GM12878 (cell line): ENCODE measurements at regions not wholly inside any gene's neighbourhood (a gene's known extent, or its start where the extent isn't known, plus 50 kb on each side); places are given as distances from the start of the nearest gene placed in this dataset.

Experiments
- ATAC-seq: fragments of 200-7000 bp; cut with Tn5 transposase; 3 replicates; pipeline ENCODE4 v1.9.1; 2020; ENCODE audit warnings: mild to moderate bottlenecking, moderate library complexity
- BruUV-seq: library from RNA; stranded (reverse); fragments of 400-500 nt; replicated peaks from 2 replicates; lab custom pipeline; 2021; lab: Mats Ljungman, UMichigan
- CTCF ChIA-PET: fragments of 300-600 bp; sonication (Branson Sonifier 250); formaldehyde crosslinking; extraction: SDS; loops from one replicate; lab custom pipeline; 2021; ENCODE audit warnings: inconsistent platforms; lab: Yijun Ruan, JAX
- POLR2A ChIA-PET: fragments of 350-600 bp; formaldehyde crosslinking; extraction: SDS; loops from one replicate; lab custom pipeline; 2021; ENCODE audit warnings: inconsistent platforms; lab: Charles Lee
- RAD21 ChIA-PET: fragments of 300-600 bp; sonication (Branson Sonifier 250); formaldehyde crosslinking; loops from one replicate; lab custom pipeline; 2023; ENCODE audit warnings: antibody characterized with exemption; ENCODE audit not compliant: unreplicated experiment; lab: Charles Lee
- SMC1A ChIA-PET: fragments of 300-600 bp; sonication (Branson Sonifier 250); formaldehyde crosslinking; loops from one replicate; lab custom pipeline; 2023; ENCODE audit not compliant: unreplicated experiment, uncharacterized antibody; lab: Charles Lee
- DNase-seq: peaks from one replicate; pipeline ENCODE4 v3.0.0-alpha.2; 2011; ENCODE audit warnings: low read depth, low spot score
- FAIRE-seq: peaks from 3 replicates; lab custom pipeline; 2011; peaks lifted over from hg19 to GRCh38; lab: Jason Lieb, UNC
- H2AFZ ChIP-seq: 2 replicates; pipeline ENCODE4 v1.6.0; 2011; ENCODE audit warnings: low read depth, low read length, control low read depth; ENCODE audit not compliant: control insufficient read depth
- H3K27ac ChIP-seq: 2 replicates; pipeline ENCODE4 v1.5.1; 2011; ENCODE audit warnings: control low read depth; ENCODE audit not compliant: control insufficient read depth, insufficient read depth
- H3K27me3 ChIP-seq, 2 experiments: replicated peaks in 1 of 2; 2 replicates each; pipeline versions ENCODE4 v1.6.0 to v1.6.1; 2011; ENCODE audit warnings: low read length in 1 of 2; ENCODE audit not compliant: control insufficient read depth in 2 of 2, insufficient read depth in 2 of 2
- H3K36me3 ChIP-seq, 2 experiments: 2 replicates each; pipeline ENCODE4 v1.5.1; 2011; ENCODE audit warnings: low read length in 1 of 2; ENCODE audit not compliant: control insufficient read depth in 2 of 2, insufficient read depth in 2 of 2
- H3K4me1 ChIP-seq: 2 replicates; pipeline ENCODE4 v1.6.1; 2011; ENCODE audit warnings: mild to moderate bottlenecking, low read length, moderate library complexity, mixed read lengths; ENCODE audit not compliant: control insufficient read depth, insufficient read depth
- H3K4me2 ChIP-seq: 2 replicates; pipeline ENCODE4 v1.6.0; 2011; ENCODE audit warnings: control low read depth; ENCODE audit not compliant: control insufficient read depth, insufficient read depth
- H3K4me3 ChIP-seq: fragments of 200-600 bp; sonication (generic); 2 replicates; pipeline ENCODE4 v1.5.1; 2016
- H3K79me2 ChIP-seq: 2 replicates; pipeline ENCODE4 v1.6.0; 2011; ENCODE audit warnings: low read length; ENCODE audit not compliant: control insufficient read depth, insufficient read depth
- H3K9ac ChIP-seq: 2 replicates; pipeline ENCODE4 v1.8.0; 2011; ENCODE audit warnings: low read length, control low read depth, mixed read lengths; ENCODE audit not compliant: control insufficient read depth, insufficient read depth
- H3K9me3 ChIP-seq: replicated peaks from 3 replicates; pipeline ENCODE4 v1.5.1; 2011; ENCODE audit warnings: mild to moderate bottlenecking, low read length; ENCODE audit not compliant: control insufficient read depth, insufficient read depth
- H4K20me1 ChIP-seq: 2 replicates; pipeline ENCODE4 v1.6.0; 2011; ENCODE audit not compliant: control insufficient read depth, insufficient read depth
- BRCA1 ChIP-seq: IDR thresholded peaks from 2 replicates; pipeline ENCODE4 v1.6.1; 2011; ENCODE audit warnings: low read depth, low read length, improper control_type of control experiment
- CBX3 ChIP-seq: fragments of 200-600 bp; sonication (generic); IDR thresholded peaks from 2 replicates; pipeline ENCODE4 v1.6.1; 2016; ENCODE audit warnings: low read depth, borderline replicate concordance
- CHD2 ChIP-seq: IDR thresholded peaks from 2 replicates; pipeline ENCODE4 v1.6.1; 2011; ENCODE audit warnings: low read depth, low read length, improper control_type of control experiment, borderline replicate concordance
- HDAC6 ChIP-seq: fragments of 200-600 bp; sonication (generic); IDR thresholded peaks from one replicate; pipeline ENCODE4 v1.8.0; 2017; ENCODE audit warnings: antibody characterized with exemption; ENCODE audit not compliant: unreplicated experiment
- NFIC ChIP-seq: IDR thresholded peaks from 2 replicates; pipeline ENCODE4 v1.6.1; 2012; ENCODE audit warnings: low read depth, mild to moderate bottlenecking, inconsistent platforms, low read length, moderate library complexity
- PAX8 ChIP-seq: fragments of 450-650 bp; IDR thresholded peaks from 2 replicates; pipeline ENCODE4 v1.6.1; 2017; ENCODE audit warnings: mild to moderate bottlenecking, moderate library complexity
- SMAD1 ChIP-seq: fragments of 450-650 bp; IDR thresholded peaks from 2 replicates; pipeline ENCODE4 v1.6.1; 2018; ENCODE audit warnings: mild to moderate bottlenecking, low read depth; ENCODE audit not compliant: partially characterized antibody
- STAT1 ChIP-seq: fragments of 450-650 bp; conservative IDR thresholded peaks from 2 replicates; pipeline ENCODE4 v1.6.1; 2014; ENCODE audit warnings: antibody characterized with exemption, mild to moderate bottlenecking
- USF1 ChIP-seq: IDR thresholded peaks from 2 replicates; pipeline ENCODE4 v1.6.1; 2011; ENCODE audit warnings: borderline replicate concordance, low read depth, mild to moderate bottlenecking, moderate library complexity, mixed read lengths, low read length; ENCODE audit not compliant: insufficient read depth; ENCODE audit errors: extremely low read length
- ZNF24 ChIP-seq: fragments of 450-650 bp; IDR thresholded peaks from 2 replicates; pipeline ENCODE4 v1.6.1; 2017; ENCODE audit warnings: antibody characterized with exemption, mild to moderate bottlenecking
- WGBS: methylation state at CpG from one replicate; pipeline ENCODE4 v1.1.6; 2016; ENCODE audit warnings: low lambda C conversion rate; ENCODE audit not compliant: insufficient replicate concordance, insufficient coverage; ENCODE audit errors: missing lambda C conversion rate; 5-methylcytosine and 5-hydroxymethylcytosine counted together
- in situ Hi-C: fragments of 300-500 bp; cut with MboI; formaldehyde crosslinking; loops from 9 replicates; pipeline ENCODE4 v1.14.3; 2018; ENCODE audit warnings: mixed read lengths
- intact Hi-C: fragments of 100-400 bp; cut with micrococcal nuclease; formaldehyde crosslinking; loops from one replicate; pipeline ENCODE4 v1.14.2; 2022; ENCODE audit not compliant: unreplicated experiment
- TF ChIP-seq, protein P1 (sequence below): fragments of 450-650 bp; formaldehyde crosslinking; IDR thresholded peaks from 2 replicates; pipeline ENCODE4 v1.5.0; 2022; ENCODE audit warnings: mild to moderate bottlenecking, missing genetic modification characterization
- TF ChIP-seq, protein P2 (sequence below): IDR thresholded peaks from 2 replicates; pipeline ENCODE4 v1.6.1; 2011; ENCODE audit warnings: low read depth, low read length, improper control_type of control experiment, borderline replicate concordance

- no peak overlapping the region for H3K4me3 ChIP-seq
- H4K20me1 ChIP-seq = no peaks in the 10 kb centered on the region
- H3K27ac ChIP-seq = no peak overlapping the region
- H3K36me3 ChIP-seq = no peaks in the 10 kb centered on the region
- FAIRE-seq = no peak
- H3K4me1 ChIP-seq = no peaks in the 10 kb centered on the region
- intact Hi-C loops = no loop called here
- no peaks in the 10 kb centered on the region for H3K27me3 ChIP-seq
- CTCF ChIA-PET = no interaction called here
- whole genome bisulfite sequencing = 0% methylated on average over 2 of the region's 2 CpGs
- TF ChIP-seq BRCA1 (no peak), HDAC6 (no peak), PAX8 (no peak), SMAD1 (no peak), CBX3 (no peak), STAT1 (no peak), ZNF24 (no peak), USF1 (no peak), NFIC (no peak), CHD2 (no peak)
- TF ChIP-seq, protein P1, sequence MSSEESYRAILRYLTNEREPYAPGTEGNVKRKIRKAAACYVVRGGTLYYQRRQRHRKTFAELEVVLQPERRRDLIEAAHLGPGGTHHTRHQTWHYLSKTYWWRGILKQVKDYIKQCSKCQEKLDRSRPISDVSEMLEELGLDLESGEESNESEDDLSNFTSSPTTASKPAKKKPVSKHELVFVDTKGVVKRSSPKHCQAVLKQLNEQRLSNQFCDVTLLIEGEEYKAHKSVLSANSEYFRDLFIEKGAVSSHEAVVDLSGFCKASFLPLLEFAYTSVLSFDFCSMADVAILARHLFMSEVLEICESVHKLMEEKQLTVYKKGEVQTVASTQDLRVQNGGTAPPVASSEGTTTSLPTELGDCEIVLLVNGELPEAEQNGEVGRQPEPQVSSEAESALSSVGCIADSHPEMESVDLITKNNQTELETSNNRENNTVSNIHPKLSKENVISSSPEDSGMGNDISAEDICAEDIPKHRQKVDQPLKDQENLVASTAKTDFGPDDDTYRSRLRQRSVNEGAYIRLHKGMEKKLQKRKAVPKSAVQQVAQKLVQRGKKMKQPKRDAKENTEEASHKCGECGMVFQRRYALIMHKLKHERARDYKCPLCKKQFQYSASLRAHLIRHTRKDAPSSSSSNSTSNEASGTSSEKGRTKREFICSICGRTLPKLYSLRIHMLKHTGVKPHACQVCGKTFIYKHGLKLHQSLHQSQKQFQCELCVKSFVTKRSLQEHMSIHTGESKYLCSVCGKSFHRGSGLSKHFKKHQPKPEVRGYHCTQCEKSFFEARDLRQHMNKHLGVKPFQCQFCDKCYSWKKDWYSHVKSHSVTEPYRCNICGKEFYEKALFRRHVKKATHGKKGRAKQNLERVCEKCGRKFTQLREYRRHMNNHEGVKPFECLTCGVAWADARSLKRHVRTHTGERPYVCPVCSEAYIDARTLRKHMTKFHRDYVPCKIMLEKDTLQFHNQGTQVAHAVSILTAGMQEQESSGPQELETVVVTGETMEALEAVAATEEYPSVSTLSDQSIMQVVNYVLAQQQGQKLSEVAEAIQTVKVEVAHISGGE (CRISPR knock-in tag) = no peak
- TF ChIP-seq, protein P2, sequence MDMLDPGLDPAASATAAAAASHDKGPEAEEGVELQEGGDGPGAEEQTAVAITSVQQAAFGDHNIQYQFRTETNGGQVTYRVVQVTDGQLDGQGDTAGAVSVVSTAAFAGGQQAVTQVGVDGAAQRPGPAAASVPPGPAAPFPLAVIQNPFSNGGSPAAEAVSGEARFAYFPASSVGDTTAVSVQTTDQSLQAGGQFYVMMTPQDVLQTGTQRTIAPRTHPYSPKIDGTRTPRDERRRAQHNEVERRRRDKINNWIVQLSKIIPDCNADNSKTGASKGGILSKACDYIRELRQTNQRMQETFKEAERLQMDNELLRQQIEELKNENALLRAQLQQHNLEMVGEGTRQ = no peak
- TF ChIP-seq, all 136 proteins: peak for 0
- DNase-seq (no peak), ATAC-seq (no peak)
- RAD21 ChIA-PET = no interaction called here
- Histone ChIP-seq H3K9ac (no peak overlapping the region), H3K79me2 (no peaks in the 10 kb centered on the region), H3K4me2 (no peak overlapping the region), H2AFZ (no peak overlapping the region), H3K9me3 (no peaks in the 10 kb centered on the region)
- SMC1A ChIA-PET = interaction anchor here (1.6 kb wide), 1 partner anchor 25 kb away, joined by 3 read pairs; no protein-coding TSS in a partner anchor
- in situ Hi-C loops = no loop called here
- POLR2A ChIA-PET = no interaction called here
- no TSS peak for BruUV-seq
These were observed 239.6 kb downstream of the GBA3 start for GRCh38 chr4:22932326-22932725.
